ENCODE measurements at regions not wholly inside any gene's neighbourhood (a gene's known extent, or its start where the extent isn't known, plus 50 kb on each side); places are given as distances from the start of the nearest gene placed in this dataset.

GRCh38 chr1:239268941-239269340, 117.4 kb upstream of the CHRM3 start:
- TF ChIP-seq CREB5 (CRISPR knock-in tag; IDR thresholded peaks at IDR 0.05; ENCODE audit: low read depth), result no peak
- TF ChIP-seq ZC3H10 (CRISPR knock-in tag; IDR thresholded peaks at IDR 0.05), result no peak
- TF ChIP-seq POU6F1 (CRISPR knock-in tag; IDR thresholded peaks at IDR 0.05; ENCODE audit: borderline replicate concordance, low read depth), result no peak
- no peak for TF ChIP-seq ZFP30 (CRISPR knock-in tag; IDR thresholded peaks at IDR 0.05)

All from SK-N-SH treated with all-trans-retinoic acid at 6 μM for 48 hours (cell line).